H1 (cell line): ENCODE measurements at regions not wholly inside any gene's neighbourhood (a gene's known extent, or its start where the extent isn't known, plus 50 kb on each side); places are given as distances from the start of the nearest gene placed in this dataset.

Source experiments
- ATF2 ChIP-seq: IDR thresholded peaks from 2 replicates; pipeline ENCODE4 v1.6.1; 2012; ENCODE audit warnings: low read length, inconsistent platforms
- CHD7 ChIP-seq: fragments of 300-600 bp; sonication (generic); IDR thresholded peaks from 2 replicates; pipeline ENCODE4 v1.7.1; 2012; ENCODE audit warnings: low read length, moderate library complexity, mild to moderate bottlenecking, inconsistent platforms; ENCODE audit not compliant: insufficient replicate concordance
- EP300 ChIP-seq, 2 experiments: IDR thresholded peaks; 1 replicate in 1 of 2; 2 replicates in 1 of 2; pipeline ENCODE4 v1.6.1; 2011 to 2012; ENCODE audit warnings: low read depth in 2 of 2, low read length in 2 of 2, mild to moderate bottlenecking in 2 of 2, borderline replicate concordance in 1 of 2, inconsistent platforms in 1 of 2, moderate library complexity in 1 of 2
- NRF1 ChIP-seq: IDR thresholded peaks from 2 replicates; pipeline ENCODE4 v1.6.1; 2011; ENCODE audit warnings: mild to moderate bottlenecking, low read depth, low read length, improper control_type of control experiment

GRCh38 chr2:239790313-239790712 lies 234.8 kb downstream of the NDUFA10 start (continued):
- TF ChIP-seq CHD7 (no peak), EP300 (IDR thresholded peaks at IDR 0.05; ENCODE audit: borderline replicate concordance in 1 of 2, low read depth in 2 of 2, low read length in 2 of 2) (no peak), ATF2 (no peak), NRF1 (no peak)
